ENCODE measurements at regions not wholly inside any gene's neighbourhood (a gene's known extent, or its start where the extent isn't known, plus 50 kb on each side); places are given as distances from the start of the nearest gene placed in this dataset.
"Not testable (repeated sequence)": the region's sequence is repeated elsewhere in the genome, so short reads cannot be mapped to it uniquely, and the experiment has no call there.

DNA sequence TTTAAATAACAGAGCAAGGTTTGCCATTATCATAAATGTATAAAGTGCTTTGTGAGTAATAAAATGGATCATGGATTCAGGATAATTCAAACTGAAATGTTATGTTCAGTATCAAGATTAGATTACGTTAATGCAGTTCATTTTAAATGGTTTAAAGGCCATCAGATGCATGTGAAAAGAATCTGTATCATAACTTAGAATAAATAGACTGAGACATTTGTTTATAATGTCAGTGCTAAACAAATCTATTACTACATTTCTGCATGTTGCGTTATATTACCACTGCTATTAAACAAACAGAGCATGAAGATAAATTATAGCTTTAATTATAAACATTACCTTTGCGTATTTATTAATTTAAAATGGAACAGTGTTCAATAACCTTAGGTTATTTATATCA is 160.2 kb downstream of the TOX3 start:
- DNase-seq (ENCODE audit: low read depth in 2 of 2): no peak

DNA sequence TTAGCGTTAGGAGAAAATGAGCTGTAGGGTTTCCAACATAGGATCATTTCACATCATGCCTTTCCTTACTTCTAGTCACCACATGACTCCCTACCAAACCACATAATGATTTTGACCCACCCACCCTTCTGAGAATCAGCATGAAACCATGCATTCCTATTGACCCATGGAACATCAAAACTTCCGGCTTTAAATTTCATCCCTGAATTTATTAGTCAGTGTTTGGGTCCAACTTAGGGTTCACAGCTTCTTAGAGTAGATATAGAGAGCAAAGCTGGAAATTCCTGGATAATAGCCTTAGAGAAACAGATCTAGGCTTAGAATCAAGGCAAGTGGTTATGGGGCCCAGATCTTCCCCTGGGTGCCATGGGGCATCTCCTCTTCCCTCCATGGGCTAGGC is 162.6 kb downstream of the TOX3 start:
- no peak for DNase-seq (ENCODE audit: low read depth in 2 of 2)

- no peak for DNase-seq (ENCODE audit: low read depth in 2 of 2)
Observed at GRCh38 chr16:52383640-52384292, 163.2 kb downstream of the TOX3 start.

- DNase-seq (ENCODE audit: low read depth in 2 of 2): no peak
Observed at GRCh38 chr16:52383119-52383518, 163.8 kb downstream of the TOX3 start.

DNA sequence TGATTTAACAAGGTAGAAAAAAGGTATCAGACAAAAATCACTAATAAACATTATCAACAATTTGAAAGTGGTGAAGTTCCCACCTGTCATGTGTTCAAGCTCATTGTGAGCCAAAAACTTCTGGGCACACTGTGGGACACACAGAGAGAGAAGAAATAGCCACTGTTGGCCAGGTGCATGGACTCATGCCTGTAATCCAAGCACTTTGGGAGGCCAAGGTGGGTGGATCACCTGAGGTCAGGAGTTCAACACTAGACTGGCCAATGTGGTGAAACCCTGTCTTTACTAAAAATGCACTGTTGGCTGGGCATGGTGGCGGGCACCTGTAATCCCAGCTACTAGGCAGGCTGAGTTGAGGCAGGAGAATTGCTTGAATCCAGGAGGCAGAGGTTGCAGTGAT is 167.4 kb downstream of the TOX3 start:
- DNase-seq (ENCODE audit: low read depth in 2 of 2): no peak

DNA sequence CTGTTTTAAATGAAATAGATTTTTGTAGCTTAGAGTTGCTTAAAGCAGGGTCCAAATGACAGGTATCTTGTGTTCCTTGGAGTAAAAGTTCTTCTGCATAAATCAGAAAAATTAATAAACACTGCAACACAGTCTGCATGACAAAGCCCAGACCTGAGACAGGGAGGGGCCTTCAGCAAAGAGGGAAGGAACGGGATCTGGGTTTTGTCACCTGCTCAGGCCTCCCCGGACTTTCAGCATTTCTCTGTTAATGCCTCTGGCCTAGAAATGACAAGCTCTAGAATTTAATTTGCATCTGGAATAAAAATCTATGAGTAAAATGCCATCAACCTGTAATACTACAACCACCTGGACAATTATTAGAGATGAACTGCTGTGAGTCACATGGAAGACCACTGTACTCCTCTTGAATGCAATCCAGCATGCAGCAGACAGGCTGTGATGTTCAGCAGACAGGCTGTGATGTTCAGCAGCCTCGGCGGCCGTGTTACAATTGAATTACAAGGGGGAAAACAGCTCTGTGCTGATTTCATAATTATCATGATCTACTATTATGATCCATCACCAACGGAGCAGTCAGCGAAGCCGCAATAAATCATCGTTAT is 170.2 kb downstream of the TOX3 start:
- no peak for DNase-seq (ENCODE audit: low read depth in 2 of 2)

GRCh38 chr16:52372313-52372712 is 174.6 kb downstream of the TOX3 start:
- DNase-seq (ENCODE audit: low read depth in 2 of 2): no peak

- DNase-seq (ENCODE audit: low read depth in 2 of 2): no peak
Observed at GRCh38 chr16:52368859-52369258, 178.1 kb downstream of the TOX3 start.

DNA sequence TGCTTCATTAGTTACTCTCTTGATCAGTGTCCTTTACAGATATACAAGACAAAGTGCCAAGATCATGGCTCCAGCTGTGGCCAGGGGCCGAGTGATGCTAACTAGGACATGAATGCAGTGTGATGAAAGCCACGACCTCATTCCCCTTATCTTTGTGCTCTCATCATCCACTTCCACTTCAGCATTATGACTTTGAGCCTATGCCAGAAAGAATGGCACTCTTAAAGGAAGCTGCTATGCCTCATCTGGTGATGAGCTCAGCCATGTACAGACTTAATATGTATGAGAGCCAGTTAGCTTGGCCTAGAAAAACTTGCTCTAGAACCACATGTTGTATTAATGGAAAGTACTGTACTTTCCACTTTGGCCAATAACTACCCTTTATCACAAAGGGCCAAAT is 179.1 kb downstream of the TOX3 start:
- DNase-seq (ENCODE audit: low read depth in 2 of 2): no peak

- DNase-seq (ENCODE audit: low read depth in 2 of 2): no peak
Observed at GRCh38 chr16:52366983-52367382, 180.0 kb downstream of the TOX3 start.

GRCh38 chr16:52364500-52364899 is 182.4 kb downstream of the TOX3 start:
- DNase-seq (ENCODE audit: low read depth in 2 of 2): no peak

- no peak for DNase-seq (ENCODE audit: low read depth in 2 of 2)
Observed at GRCh38 chr16:52363082-52363481, 183.9 kb downstream of the TOX3 start.

- no peak for DNase-seq (ENCODE audit: low read depth in 2 of 2)
Observed at GRCh38 chr16:52357711-52358110, 189.2 kb downstream of the TOX3 start.

GRCh38 chr16:52353249-52353648 is 193.7 kb downstream of the TOX3 start:
- no peak for DNase-seq (ENCODE audit: low read depth in 2 of 2)

DNA sequence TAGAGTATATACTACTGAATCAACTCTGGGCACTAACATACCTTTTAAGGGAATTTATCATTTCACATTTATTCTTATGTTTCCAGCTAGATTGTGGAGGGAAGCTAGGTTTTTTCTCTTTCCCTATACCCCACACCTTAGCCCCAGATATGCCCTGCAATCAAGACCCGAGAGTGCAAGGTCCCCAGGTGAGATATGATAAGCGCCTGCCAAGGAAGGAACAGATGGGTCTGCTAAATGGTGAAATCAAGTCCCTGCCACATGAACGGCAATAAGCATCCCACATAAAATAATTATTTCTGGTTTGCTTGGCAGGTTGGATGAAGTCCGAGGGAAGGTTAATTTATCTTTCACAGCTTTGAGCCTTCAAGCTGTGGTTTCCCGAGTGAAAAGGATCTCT is 195.5 kb downstream of the TOX3 start:
- no peak for DNase-seq (ENCODE audit: low read depth in 2 of 2)

DNA sequence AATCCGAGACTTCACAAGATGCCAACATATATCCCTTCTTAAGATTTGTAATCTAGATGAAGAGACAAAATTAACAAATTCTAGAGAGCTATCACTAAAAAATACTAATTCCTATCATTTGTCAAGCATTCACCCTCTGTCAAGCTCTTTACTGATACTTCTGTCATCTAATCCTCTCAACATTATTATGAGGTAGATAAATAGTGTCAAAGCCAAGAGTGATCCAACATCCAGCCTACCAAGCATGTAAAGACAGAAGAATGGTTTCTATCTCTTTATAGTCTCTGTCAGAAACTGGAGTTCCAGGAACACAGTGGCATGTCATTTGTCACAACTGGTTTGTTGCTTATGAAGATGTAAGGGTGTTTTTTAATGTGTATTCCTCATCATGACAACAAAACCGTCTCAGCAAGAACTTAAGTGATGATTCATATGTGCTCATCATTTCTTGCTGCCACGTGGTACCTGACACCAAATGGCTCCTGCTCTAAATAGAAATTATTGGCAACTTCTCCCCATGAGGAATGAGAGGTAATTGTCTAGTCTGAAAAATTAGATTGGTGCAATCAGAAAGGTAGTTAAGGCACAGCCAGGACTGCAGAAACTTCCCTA is 196.8 kb downstream of the TOX3 start:
- DNase-seq (ENCODE audit: low read depth in 2 of 2): no peak

GRCh38 chr16:52346709-52347108 is 200.2 kb downstream of the TOX3 start:
- no peak for DNase-seq (ENCODE audit: low read depth in 2 of 2)

DNA sequence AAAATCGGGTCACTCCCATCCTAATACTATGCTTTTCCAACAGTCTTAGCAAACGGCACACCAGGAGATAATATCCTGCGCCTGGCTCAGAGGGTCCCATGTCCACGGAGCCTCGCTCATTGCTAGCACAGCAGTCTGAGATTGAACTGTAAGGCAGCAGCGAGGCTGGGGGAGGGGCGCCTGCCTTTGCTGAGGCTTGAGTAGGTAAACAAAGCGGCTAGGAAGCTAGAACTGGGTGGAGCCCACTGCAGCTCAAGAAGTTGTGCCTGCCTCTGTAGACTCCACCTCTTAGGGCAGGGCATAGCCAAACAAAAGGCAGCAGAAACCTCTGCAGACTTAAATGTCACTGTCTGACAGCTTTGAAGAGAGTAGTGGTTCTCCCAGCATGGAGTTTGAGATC is 213.3 kb downstream of the TOX3 start:
- DNase-seq (ENCODE audit: low read depth in 2 of 2): not testable (repeated sequence)

- DNase-seq (ENCODE audit: low read depth in 2 of 2): no peak
Observed at GRCh38 chr16:52320930-52321439, 226.0 kb downstream of the TOX3 start.

DNA sequence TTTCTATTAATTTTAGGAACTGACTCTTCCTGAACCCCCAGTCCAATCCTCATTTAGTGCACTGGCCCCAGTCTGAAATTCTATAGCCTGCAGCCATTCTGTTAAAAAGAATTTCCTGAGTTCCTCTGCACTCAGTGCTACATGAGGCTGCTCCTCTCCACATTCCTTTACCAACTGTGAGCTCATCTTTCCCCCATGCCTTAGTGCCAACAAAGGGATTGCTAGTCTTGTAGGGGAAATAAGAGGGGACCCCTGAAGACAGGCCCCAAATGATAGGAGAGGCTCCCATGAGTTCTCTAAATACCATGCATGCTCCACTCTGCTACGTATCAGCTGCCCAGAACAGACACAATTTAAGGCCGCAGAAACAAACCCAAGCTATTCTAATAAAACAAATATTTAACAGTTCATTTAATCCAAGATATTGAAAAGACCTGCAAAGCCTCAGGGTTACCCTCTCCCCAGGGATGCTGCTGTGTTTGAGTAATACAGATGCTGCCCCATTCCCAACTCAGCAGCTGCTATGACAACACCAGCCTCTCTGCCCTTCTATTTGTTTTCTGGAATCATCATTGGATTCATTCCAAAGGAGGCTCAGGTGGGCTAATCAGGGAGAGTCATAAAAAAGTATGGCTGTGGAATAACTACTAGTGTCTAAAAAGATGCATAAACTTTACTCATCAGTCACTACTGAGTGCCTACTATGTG is 228.5 kb downstream of the TOX3 start:
- no peak for DNase-seq (ENCODE audit: low read depth in 2 of 2)

DNA sequence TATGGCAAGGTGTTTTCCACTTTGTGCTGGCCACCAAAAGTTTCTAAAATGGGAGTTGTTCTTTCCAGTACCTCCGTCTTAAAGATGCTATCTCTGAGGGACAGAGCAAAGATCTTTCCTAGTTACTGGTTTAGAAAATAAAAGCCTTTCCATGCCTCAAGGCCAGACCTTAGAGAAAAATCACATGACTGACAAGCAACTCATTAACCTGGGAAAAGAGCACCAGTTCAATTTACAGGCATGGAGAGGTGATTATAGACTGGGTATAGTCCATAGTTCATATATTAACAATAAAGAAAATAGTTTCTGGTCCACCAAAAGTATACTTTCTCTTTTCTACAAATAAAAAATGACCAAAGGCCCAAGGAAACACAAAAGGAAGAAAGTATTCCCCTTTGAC is 230.7 kb downstream of the TOX3 start:
- no peak for DNase-seq (ENCODE audit: low read depth in 2 of 2)

GRCh38 chr16:52312716-52313115 is 234.2 kb downstream of the TOX3 start:
- DNase-seq (ENCODE audit: low read depth in 2 of 2): no peak
